Hepatocyte (in vitro differentiated cells): ENCODE measurements at regions not wholly inside any gene's neighbourhood (a gene's known extent, or its start where the extent isn't known, plus 50 kb on each side); places are given as distances from the start of the nearest gene placed in this dataset.

ENCODE experiments used
- CTCF ChIP-seq: fragments of 200-600 bp; sonication (generic); IDR thresholded peaks from 2 replicates; pipeline ENCODE4 v1.5.1; 2016; ENCODE audit warnings: antibody characterized with exemption, mild to moderate bottlenecking; ENCODE audit not compliant: poor library complexity
- EZH2 ChIP-seq: fragments of 200-600 bp; sonication (generic); IDR thresholded peaks from 2 replicates; pipeline ENCODE4 v1.6.1; 2016; ENCODE audit warnings: antibody characterized with exemption, mild to moderate bottlenecking, borderline replicate concordance

GRCh38 chr17:73797594-73798110, 153.4 kb upstream of the SDK2 start:
- TF ChIP-seq CTCF (no peak), EZH2 (no peak)
